SH-SY5Y (cell line): ENCODE measurements at regions not wholly inside any gene's neighbourhood (a gene's known extent, or its start where the extent isn't known, plus 50 kb on each side); places are given as distances from the start of the nearest gene placed in this dataset.

Experiments used
- GATA2 ChIP-seq: IDR thresholded peaks from 2 replicates; pipeline ENCODE4 v1.6.1; 2011; ENCODE audit warnings: mild to moderate bottlenecking, low read depth, low read length
- GATA3 ChIP-seq: IDR thresholded peaks from 2 replicates; pipeline ENCODE4 v1.6.1; 2011; ENCODE audit warnings: low read depth, mild to moderate bottlenecking, low read length, moderate library complexity

GRCh38 chr3:72678867-72679266 lies 169.4 kb downstream of the SHQ1 start:
- TF ChIP-seq GATA2 = no peak
- no peak for TF ChIP-seq GATA3
